GM12878 (cell line): ENCODE measurements at regions not wholly inside any gene's neighbourhood (a gene's known extent, or its start where the extent isn't known, plus 50 kb on each side); places are given as distances from the start of the nearest gene placed in this dataset.

Source experiments
- EP300 ChIP-seq, 2 experiments: fragments of 150-350 bp in 1 of 2; IDR thresholded peaks; 2 replicates each; pipeline ENCODE4 v1.6.1; 2011 to 2012; ENCODE audit warnings: low read depth in 2 of 2, low read length in 2 of 2, borderline replicate concordance in 1 of 2, improper control_type of control experiment in 1 of 2, inconsistent platforms in 1 of 2; ENCODE audit not compliant: control insufficient read depth in 1 of 2
- FOS ChIP-seq: IDR thresholded peaks from 3 replicates; pipeline ENCODE4 v1.6.1; 2011; ENCODE audit warnings: borderline replicate concordance; ENCODE audit not compliant: insufficient read length; ENCODE audit errors: extremely low read depth
- HDAC2 ChIP-seq: fragments of 200-600 bp; sonication (generic); IDR thresholded peaks from 2 replicates; pipeline ENCODE4 v1.6.1; 2017
- NFIC ChIP-seq: IDR thresholded peaks from 2 replicates; pipeline ENCODE4 v1.6.1; 2012; ENCODE audit warnings: low read depth, mild to moderate bottlenecking, inconsistent platforms, low read length, moderate library complexity
- NR2F1 ChIP-seq: fragments of 450-650 bp; conservative IDR thresholded peaks from 2 replicates; pipeline ENCODE4 v1.6.1; 2017; ENCODE audit warnings: mild to moderate bottlenecking
- POLR2A ChIP-seq: IDR thresholded peaks from 2 replicates; pipeline ENCODE4 v1.6.1; 2011; ENCODE audit warnings: low read depth, mild to moderate bottlenecking, low read length
- POLR2AphosphoS5 ChIP-seq: IDR thresholded peaks from 2 replicates; pipeline ENCODE4 v1.6.1; 2011; ENCODE audit warnings: mild to moderate bottlenecking, low read length, inconsistent platforms
- SMAD1 ChIP-seq: fragments of 450-650 bp; IDR thresholded peaks from 2 replicates; pipeline ENCODE4 v1.6.1; 2018; ENCODE audit warnings: mild to moderate bottlenecking, low read depth; ENCODE audit not compliant: partially characterized antibody
- SUZ12 ChIP-seq: fragments of 200-600 bp; sonication (generic); IDR thresholded peaks from one replicate; pipeline ENCODE4 v1.6.1; 2018; ENCODE audit warnings: antibody characterized with exemption, mild to moderate bottlenecking; ENCODE audit not compliant: unreplicated experiment
- TAF1 ChIP-seq: IDR thresholded peaks from 2 replicates; pipeline ENCODE4 v1.6.1; 2011; ENCODE audit warnings: mild to moderate bottlenecking, low read depth, low read length, borderline replicate concordance
- ZNF24 ChIP-seq: fragments of 450-650 bp; IDR thresholded peaks from 2 replicates; pipeline ENCODE4 v1.6.1; 2017; ENCODE audit warnings: antibody characterized with exemption, mild to moderate bottlenecking
- TF ChIP-seq, protein P1 (sequence below), 3 experiments: IDR thresholded peaks in 2 of 3; conservative IDR thresholded peaks in 1 of 3; 2 replicates each; pipeline ENCODE4 v1.5.1; 2011; ENCODE audit warnings: low read depth in 3 of 3, low read length in 3 of 3, mild to moderate bottlenecking in 3 of 3, control low read depth in 2 of 3, moderate library complexity in 2 of 3, inconsistent platforms in 1 of 3, mixed read lengths in 1 of 3; ENCODE audit not compliant: control insufficient read depth in 2 of 3, insufficient read depth in 1 of 3; ENCODE audit errors: extremely low read depth in 1 of 3

- TF ChIP-seq EP300 (IDR thresholded peaks at IDR 0.05; ENCODE audit: borderline replicate concordance in 1 of 2, control insufficient read depth in 1 of 2, low read depth in 2 of 2, low read length in 2 of 2) (no peak), SUZ12 (no peak), TAF1 (no peak), NFIC (no peak), FOS (no peak), POLR2A (no peak), ZNF24 (no peak), HDAC2 (no peak), SMAD1 (no peak), POLR2AphosphoS5 (no peak), NR2F1 (no peak)
- TF ChIP-seq, protein P1, sequence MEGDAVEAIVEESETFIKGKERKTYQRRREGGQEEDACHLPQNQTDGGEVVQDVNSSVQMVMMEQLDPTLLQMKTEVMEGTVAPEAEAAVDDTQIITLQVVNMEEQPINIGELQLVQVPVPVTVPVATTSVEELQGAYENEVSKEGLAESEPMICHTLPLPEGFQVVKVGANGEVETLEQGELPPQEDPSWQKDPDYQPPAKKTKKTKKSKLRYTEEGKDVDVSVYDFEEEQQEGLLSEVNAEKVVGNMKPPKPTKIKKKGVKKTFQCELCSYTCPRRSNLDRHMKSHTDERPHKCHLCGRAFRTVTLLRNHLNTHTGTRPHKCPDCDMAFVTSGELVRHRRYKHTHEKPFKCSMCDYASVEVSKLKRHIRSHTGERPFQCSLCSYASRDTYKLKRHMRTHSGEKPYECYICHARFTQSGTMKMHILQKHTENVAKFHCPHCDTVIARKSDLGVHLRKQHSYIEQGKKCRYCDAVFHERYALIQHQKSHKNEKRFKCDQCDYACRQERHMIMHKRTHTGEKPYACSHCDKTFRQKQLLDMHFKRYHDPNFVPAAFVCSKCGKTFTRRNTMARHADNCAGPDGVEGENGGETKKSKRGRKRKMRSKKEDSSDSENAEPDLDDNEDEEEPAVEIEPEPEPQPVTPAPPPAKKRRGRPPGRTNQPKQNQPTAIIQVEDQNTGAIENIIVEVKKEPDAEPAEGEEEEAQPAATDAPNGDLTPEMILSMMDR (IDR thresholded peaks at IDR 0.05 in 2 of 3, conservative IDR thresholded peaks at IDR 0.05 in 1 of 3; ENCODE audit: control insufficient read depth in 2 of 3, extremely low read depth in 1 of 3, insufficient read depth in 1 of 3, low read depth in 3 of 3, low read length in 3 of 3), result no peak
These were observed 65.9 kb upstream of the ST3GAL6 start for GRCh38 chr3:98697225-98697624.
